HG02981 (cell line): ENCODE measurements at regions not wholly inside any gene's neighbourhood (a gene's known extent, or its start where the extent isn't known, plus 50 kb on each side); places are given as distances from the start of the nearest gene placed in this dataset.
"Not testable (repeated sequence)": the region's sequence is repeated elsewhere in the genome, so short reads cannot be mapped to it uniquely, and the experiment has no call there.

Experiments
- ATAC-seq: cut with Tn5 transposase; IDR thresholded peaks from one replicate; pipeline ENCODE4 v1.9.1; 2021; ENCODE audit warnings: mild to moderate bottlenecking, moderate library complexity; ENCODE audit not compliant: unreplicated experiment

GRCh38 chrX:75873993-75874392 lies 88.9 kb upstream of the MAGEE2 start:
- ATAC-seq = no peak

GRCh38 chrX:75883446-75883845 lies 98.4 kb upstream of the MAGEE2 start:
- ATAC-seq = no peak

GRCh38 chrX:75887833-75888232 lies 102.8 kb upstream of the MAGEE2 start:
- no peak for ATAC-seq

- no peak for ATAC-seq
These were observed 107.7 kb upstream of the MAGEE2 start for GRCh38 chrX:75892749-75893148.

GRCh38 chrX:75893281-75893680 lies 108.2 kb upstream of the MAGEE2 start:
- no peak for ATAC-seq

- ATAC-seq = no peak
These were observed 126.7 kb upstream of the MAGEE2 start for GRCh38 chrX:75911716-75912115.

GRCh38 chrX:75957107-75957610 lies 172.1 kb upstream of the MAGEE2 start:
- ATAC-seq = no peak

GRCh38 chrX:75961321-75961720 lies 176.3 kb upstream of the MAGEE2 start:
- not testable (repeated sequence) for ATAC-seq

- ATAC-seq = no peak
These were observed 178.7 kb upstream of the MAGEE2 start for GRCh38 chrX:75963774-75964173.

GRCh38 chrX:75968293-75968692 lies 183.2 kb upstream of the MAGEE2 start:
- no peak for ATAC-seq

GRCh38 chrX:75986976-75987375 lies 185.9 kb upstream of the PBDC1 start:
- ATAC-seq = no peak

GRCh38 chrX:75989806-75990590 lies 182.9 kb upstream of the PBDC1 start:
- peak; percentile 61 for ATAC-seq

GRCh38 chrX:75997692-75998091 lies 175.2 kb upstream of the PBDC1 start:
- no peak for ATAC-seq

- ATAC-seq = no peak
These were observed 158.5 kb upstream of the PBDC1 start for GRCh38 chrX:76014321-76014720.

- ATAC-seq = no peak
These were observed 146.6 kb upstream of the PBDC1 start for GRCh38 chrX:76026292-76026691.

GRCh38 chrX:76026751-76027150 lies 146.1 kb upstream of the PBDC1 start:
- ATAC-seq = no peak

- no peak for ATAC-seq
These were observed 143.5 kb upstream of the PBDC1 start for GRCh38 chrX:76029385-76029784.

- no peak for ATAC-seq
These were observed 108.0 kb upstream of the PBDC1 start for GRCh38 chrX:76064825-76065224.

GRCh38 chrX:76076124-76076523 lies 96.7 kb upstream of the PBDC1 start:
- no peak for ATAC-seq

- ATAC-seq = no peak
These were observed 63.2 kb upstream of the PBDC1 start for GRCh38 chrX:76109654-76110053.
